GM13976 (cell line): ENCODE measurements at regions not wholly inside any gene's neighbourhood (a gene's known extent, or its start where the extent isn't known, plus 50 kb on each side); places are given as distances from the start of the nearest gene placed in this dataset.

Experiments used
- DNase-seq: peaks from one replicate; pipeline ENCODE4 v3.0.0; 2012; ENCODE audit warnings: low spot score
- CTCF ChIP-seq: IDR thresholded peaks from 2 replicates; pipeline ENCODE4 v1.5.1; 2012; ENCODE audit warnings: borderline replicate concordance, mild to moderate bottlenecking; ENCODE audit not compliant: insufficient read depth; ENCODE audit errors: extremely low read depth, missing control alignments, control extremely low read depth
- in situ Hi-C: fragments of 300-500 bp; cut with MboI; formaldehyde crosslinking; loops from one replicate; pipeline ENCODE4 v1.12.0; 2022; ENCODE audit warnings: low sequenced_read_pairs, mixed read lengths, inconsistent platforms; ENCODE audit not compliant: unreplicated experiment

GRCh38 chr1:17992800-17993199 lies 114.8 kb upstream of the IGSF21 start:
- DNase-seq, result no peak
- no peak for TF ChIP-seq CTCF
- in situ Hi-C loops, result no loop called here

- in situ Hi-C loops, result no loop called here
- TF ChIP-seq CTCF, result no peak
- no peak for DNase-seq
Observed at GRCh38 chr1:17994046-17994445, 113.6 kb upstream of the IGSF21 start.

- in situ Hi-C loops, result no loop called here
- no peak for TF ChIP-seq CTCF
- no peak for DNase-seq
Observed at GRCh38 chr1:17995480-17995879, 112.1 kb upstream of the IGSF21 start.

GRCh38 chr1:17998889-17999288 lies 108.7 kb upstream of the IGSF21 start:
- DNase-seq, result no peak
- in situ Hi-C loops, result no loop called here
- no peak for TF ChIP-seq CTCF

GRCh38 chr1:17999884-18000283 lies 107.7 kb upstream of the IGSF21 start:
- no peak for DNase-seq
- in situ Hi-C loops, result no loop called here
- TF ChIP-seq CTCF, result no peak

GRCh38 chr1:18001725-18002124 lies 105.9 kb upstream of the IGSF21 start:
- in situ Hi-C loops, result no loop called here
- no peak for DNase-seq
- no peak for TF ChIP-seq CTCF

GRCh38 chr1:18004278-18004677 lies 103.3 kb upstream of the IGSF21 start:
- in situ Hi-C loops, result no loop called here
- no peak for TF ChIP-seq CTCF
- DNase-seq, result no peak
